Right lobe of liver (tissue), 6 donors: ENCODE measurements at regions not wholly inside any gene's neighbourhood (a gene's known extent, or its start where the extent isn't known, plus 50 kb on each side); places are given as distances from the start of the nearest gene placed in this dataset.

Source experiments
- ATAC-seq, 4 donors: fragments of 200-7000 bp; cut with Tn5 transposase; one replicate each; pipeline ENCODE4 v1.9.1; 2020; ENCODE audit warnings: mild to moderate bottlenecking in 4 of 4, moderate library complexity in 4 of 4
- DNase-seq, 3 donors: peaks; one replicate each; pipeline ENCODE4 v3.0.0-alpha.2; 2020
- H3K27ac ChIP-seq, 3 donors: fragments of 200-600 bp; one replicate each; pipeline ENCODE4 v1.8.0; 2022
- H3K27me3 ChIP-seq, 2 donors: fragments of 200-600 bp; one replicate each; pipeline ENCODE4 v1.8.0; 2022
- H3K36me3 ChIP-seq, 4 donors: fragments of 200-600 bp; sonication (generic) in 1 of 4; one replicate each; pipeline versions ENCODE4 v1.5.1 to v1.8.0; 2017 to 2022; ENCODE audit warnings: control low read depth in 1 of 4
- H3K4me1 ChIP-seq, 4 donors: fragments of 200-600 bp; sonication (generic) in 1 of 4; one replicate each; pipeline versions ENCODE4 v1.5.1 to v1.8.0; 2017 to 2022; ENCODE audit warnings: control low read depth in 1 of 4
- H3K4me3 ChIP-seq, 3 donors: fragments of 200-600 bp; one replicate each; pipeline ENCODE4 v1.8.0; 2022
- H3K9me3 ChIP-seq, 4 donors: fragments of 200-600 bp; sonication (generic) in 1 of 4; one replicate each; pipeline versions ENCODE4 v1.5.1 to v1.8.0; 2017 to 2022; ENCODE audit warnings: control low read depth in 1 of 4
- POLR2A ChIP-seq: fragments of 450-650 bp; IDR thresholded peaks from one replicate; pipeline ENCODE4 v1.6.1; 2017; ENCODE audit warnings: antibody characterized with exemption, mild to moderate bottlenecking
- whole genome bisulfite sequencing: methylation state at CpG from one replicate; pipeline ENCODE4 v1.1.6; 2018; ENCODE audit warnings: low coverage, low lambda C conversion rate; ENCODE audit not compliant: insufficient coverage; ENCODE audit errors: missing lambda C conversion rate; 5-methylcytosine and 5-hydroxymethylcytosine counted together
- intact Hi-C, 2 donors: fragments of 100-400 bp; cut with DNase I; formaldehyde crosslinking; loops; one replicate each; pipeline versions ENCODE4 v1.11.2 to v1.14.1; 2022
- TF ChIP-seq, protein P1 (sequence below), 4 donors: fragments of 200-600 bp in 3 of 4; fragments of 450-650 bp in 1 of 4; IDR thresholded peaks; one replicate each; pipeline versions ENCODE4 v1.5.1 to v1.8.0; 2016 to 2022; ENCODE audit warnings: antibody characterized with exemption in 4 of 4, mild to moderate bottlenecking in 2 of 4
- donor health status: DM: no; HTN: yes; CAD: no.
- donor health status: DM: no; HTN: no; CAD: no.
- donor health status: DM: no; HTN: no; CAD: no.
- donor health status: DM: no; HTN: yes; CAD: no.
- donor health status: DM: no; HTN: yes; CAD: no.

DNA sequence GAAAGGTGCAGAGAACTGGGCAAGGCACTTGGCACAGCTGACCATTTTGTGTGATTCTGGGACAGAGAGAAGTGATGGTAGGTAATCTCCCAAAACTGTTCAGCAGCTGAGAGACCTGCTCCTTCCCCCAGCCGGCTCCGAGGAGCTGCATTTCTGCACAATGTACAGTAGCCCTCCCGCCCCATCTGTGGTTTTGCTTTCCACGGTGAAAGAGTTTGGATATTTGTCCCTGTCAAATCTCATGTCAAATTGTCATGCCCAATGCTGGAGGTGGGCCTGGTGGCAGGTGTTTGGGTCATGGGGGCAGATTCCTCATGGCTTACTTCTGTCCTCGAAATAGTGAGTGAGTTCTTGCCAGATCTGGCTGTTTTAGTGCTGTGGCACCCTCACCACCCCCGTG is 90.5 kb upstream of the CD99 start:
- Histone ChIP-seq H3K27ac (no peak overlapping the region), H3K9me3 (no peaks in the 10 kb centered on the region), H3K27me3 (no peaks in the 10 kb centered on the region), H3K4me1 (no peaks in the 10 kb centered on the region), H3K4me3 (no peak overlapping the region), H3K36me3 (no peaks in the 10 kb centered on the region)
- ATAC-seq, result no peak
- DNase-seq, result no peak
- no peak for TF ChIP-seq POLR2A
- TF ChIP-seq, protein P1, sequence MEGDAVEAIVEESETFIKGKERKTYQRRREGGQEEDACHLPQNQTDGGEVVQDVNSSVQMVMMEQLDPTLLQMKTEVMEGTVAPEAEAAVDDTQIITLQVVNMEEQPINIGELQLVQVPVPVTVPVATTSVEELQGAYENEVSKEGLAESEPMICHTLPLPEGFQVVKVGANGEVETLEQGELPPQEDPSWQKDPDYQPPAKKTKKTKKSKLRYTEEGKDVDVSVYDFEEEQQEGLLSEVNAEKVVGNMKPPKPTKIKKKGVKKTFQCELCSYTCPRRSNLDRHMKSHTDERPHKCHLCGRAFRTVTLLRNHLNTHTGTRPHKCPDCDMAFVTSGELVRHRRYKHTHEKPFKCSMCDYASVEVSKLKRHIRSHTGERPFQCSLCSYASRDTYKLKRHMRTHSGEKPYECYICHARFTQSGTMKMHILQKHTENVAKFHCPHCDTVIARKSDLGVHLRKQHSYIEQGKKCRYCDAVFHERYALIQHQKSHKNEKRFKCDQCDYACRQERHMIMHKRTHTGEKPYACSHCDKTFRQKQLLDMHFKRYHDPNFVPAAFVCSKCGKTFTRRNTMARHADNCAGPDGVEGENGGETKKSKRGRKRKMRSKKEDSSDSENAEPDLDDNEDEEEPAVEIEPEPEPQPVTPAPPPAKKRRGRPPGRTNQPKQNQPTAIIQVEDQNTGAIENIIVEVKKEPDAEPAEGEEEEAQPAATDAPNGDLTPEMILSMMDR (IDR thresholded peaks at IDR 0.05), result no peak
- intact Hi-C loops, result no loop called here
- no CpG with 5 or more reads among the region's 6 CpGs for WGBS

DNA sequence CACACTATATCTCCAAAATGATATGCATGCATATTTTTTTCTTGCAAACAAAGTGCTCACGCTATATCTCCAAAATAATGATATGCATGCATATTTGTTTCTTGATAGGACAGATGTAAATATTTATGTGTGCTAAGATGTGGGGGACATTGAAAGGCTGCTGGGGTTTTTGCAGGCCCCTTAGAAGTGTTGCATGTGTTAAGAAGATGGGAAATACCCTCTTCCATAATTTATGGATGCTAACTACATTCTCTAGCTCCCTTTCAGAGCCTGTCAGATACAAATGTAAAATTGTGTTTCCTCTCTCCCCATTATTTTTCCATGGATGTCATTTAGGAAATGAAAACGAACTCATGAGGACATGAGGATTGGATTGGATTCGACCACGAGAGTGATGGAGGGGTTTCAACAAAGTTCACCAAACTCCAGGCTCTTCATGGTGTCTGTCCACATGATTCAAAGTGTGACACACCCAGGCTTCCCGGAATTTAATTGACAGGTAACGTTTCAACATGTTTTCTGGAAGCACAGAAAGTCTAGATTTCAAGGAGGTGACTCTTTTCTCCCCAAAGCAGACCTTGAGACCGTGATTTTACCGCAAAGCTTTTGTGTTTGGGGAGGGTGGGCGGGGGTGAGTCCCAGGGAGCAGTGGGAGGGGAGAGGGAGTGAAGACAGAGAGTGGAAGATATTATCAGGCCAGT is 94.4 kb upstream of the CD99 start:
- TF ChIP-seq, protein P1 (IDR thresholded peaks at IDR 0.05), result no peak
- TF ChIP-seq POLR2A, result no peak
- ATAC-seq, result no peak
- WGBS, result 50% methylated on average over 9 of the region's 9 CpGs
- Histone ChIP-seq H3K27me3 (no peaks in the 10 kb centered on the region), H3K36me3 (no peaks in the 10 kb centered on the region), H3K4me3 (no peak overlapping the region), H3K9me3 (no peaks in the 10 kb centered on the region), H3K27ac (no peak overlapping the region), H3K4me1 (no peaks in the 10 kb centered on the region)
- intact Hi-C loops, result loop anchor here in 1 of 2 donors (10.0 kb wide), 1 partner anchor 952 kb away; no protein-coding TSS in a partner anchor
- DNase-seq, result no peak

DNA sequence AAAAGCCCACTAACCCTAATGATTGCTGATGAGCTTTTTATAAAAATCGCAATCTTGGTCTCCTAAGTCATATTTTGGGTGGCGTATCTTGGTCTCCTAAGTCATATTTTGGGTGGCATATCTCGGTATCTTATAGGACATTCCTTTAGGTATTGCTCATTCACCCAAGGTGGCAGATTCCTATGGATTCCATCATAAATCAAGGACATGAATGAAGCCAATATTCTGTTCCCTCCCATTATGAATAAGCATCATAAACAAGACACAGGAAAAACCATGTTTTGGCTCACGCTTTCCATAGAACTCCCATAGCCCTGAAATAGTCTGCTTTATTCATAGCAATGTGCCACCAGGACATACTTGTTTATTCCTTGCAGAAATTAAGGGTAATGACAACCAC is 95.0 kb upstream of the CD99 start:
- no peak for DNase-seq
- no peak for ATAC-seq
- Histone ChIP-seq H3K27me3 (no peaks in the 10 kb centered on the region), H3K4me3 (no peak overlapping the region), H3K4me1 (no peaks in the 10 kb centered on the region), H3K27ac (no peak overlapping the region), H3K9me3 (no peaks in the 10 kb centered on the region), H3K36me3 (no peaks in the 10 kb centered on the region)
- TF ChIP-seq, protein P1 (IDR thresholded peaks at IDR 0.05), result no peak
- TF ChIP-seq POLR2A, result no peak
- intact Hi-C loops, result loop anchor here in 1 of 2 donors (10.0 kb wide), 1 partner anchor 951 kb away; no protein-coding TSS in a partner anchor
- 90% methylated on average over 4 of the region's 4 CpGs for WGBS

DNA sequence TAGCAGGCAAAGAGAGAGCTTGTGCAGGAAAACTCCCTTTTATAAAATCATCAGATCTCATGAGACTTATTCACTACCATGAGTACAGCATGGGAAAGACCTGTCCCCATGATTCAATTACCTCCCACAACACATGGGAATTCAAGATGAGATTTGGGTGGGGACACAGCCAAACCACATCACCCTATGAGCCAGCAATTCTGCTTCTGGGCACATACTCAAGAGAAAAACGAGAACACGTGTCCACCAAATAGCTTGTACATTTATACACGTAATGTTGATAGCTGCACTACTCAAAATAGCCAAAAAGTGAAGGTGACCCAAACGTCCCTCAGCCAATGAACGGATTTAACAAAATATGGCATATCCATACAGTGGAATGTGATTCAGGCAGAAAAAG is 94.5 kb upstream of the DHRSX start:
- intact Hi-C loops, result loop anchor here in 1 of 2 donors (10.0 kb wide), 1 partner anchor 950 kb away; no protein-coding TSS in a partner anchor

More for the DNA sequence above, 94.5 kb upstream of the DHRSX start:
- no peak for DNase-seq
- ATAC-seq, result no peak
- Histone ChIP-seq H3K4me1 (no peaks in the 10 kb centered on the region), H3K36me3 (no peaks in the 10 kb centered on the region), H3K27me3 (no peaks in the 10 kb centered on the region), H3K27ac (no peak overlapping the region), H3K9me3 (no peaks in the 10 kb centered on the region), H3K4me3 (no peak overlapping the region)
- no peak for TF ChIP-seq POLR2A
- TF ChIP-seq, protein P1 (IDR thresholded peaks at IDR 0.05), result no peak
- 73% methylated on average over 5 of the region's 5 CpGs for WGBS
